ENCODE measurements at regions not wholly inside any gene's neighbourhood (a gene's known extent, or its start where the extent isn't known, plus 50 kb on each side); places are given as distances from the start of the nearest gene placed in this dataset.

- TF ChIP-seq ZNF425 (CRISPR knock-in tag; conservative IDR thresholded peaks at IDR 0.05), result no peak
- TF ChIP-seq NR3C1 (CRISPR knock-in tag; conservative IDR thresholded peaks at IDR 0.05; ENCODE audit: low read depth), result no peak
Observed at GRCh38 chr1:56339786-56340465, 239.4 kb downstream of the PLPP3 start (continued).

- no peak for TF ChIP-seq ZNF416 (CRISPR knock-in tag; IDR thresholded peaks at IDR 0.05)
- no peak for TF ChIP-seq TCF7 (CRISPR knock-in tag; IDR thresholded peaks at IDR 0.05; ENCODE audit: low read depth)
- TF ChIP-seq NR1H2 (CRISPR knock-in tag; IDR thresholded peaks at IDR 0.05), result no peak
- no peak for TF ChIP-seq ZMAT4 (CRISPR knock-in tag; IDR thresholded peaks at IDR 0.05)
- TF ChIP-seq ZNF423 (CRISPR knock-in tag; IDR thresholded peaks at IDR 0.05), result no peak
- TF ChIP-seq USF2 (CRISPR knock-in tag; IDR thresholded peaks at IDR 0.05), result no peak
- TF ChIP-seq TP53 (CRISPR knock-in tag; IDR thresholded peaks at IDR 0.05), result no peak
- no peak for TF ChIP-seq E2F4 (CRISPR knock-in tag; IDR thresholded peaks at IDR 0.05; ENCODE audit: borderline replicate concordance, low read depth)
- no peak for TF ChIP-seq ZNF281 (CRISPR knock-in tag; IDR thresholded peaks at IDR 0.05)
- no peak for TF ChIP-seq NR3C1 (CRISPR knock-in tag; conservative IDR thresholded peaks at IDR 0.05; ENCODE audit: low read depth)
- no peak for TF ChIP-seq NR2C2 (CRISPR knock-in tag; IDR thresholded peaks at IDR 0.05)
- TF ChIP-seq NFE2L1 (CRISPR knock-in tag; IDR thresholded peaks at IDR 0.05), result no peak
- TF ChIP-seq CREM (CRISPR knock-in tag; IDR thresholded peaks at IDR 0.05), result no peak
- TF ChIP-seq CTCF (IDR thresholded peaks at IDR 0.05), result no peak
- no peak for TF ChIP-seq JAZF1 (CRISPR knock-in tag; IDR thresholded peaks at IDR 0.05)
- TF ChIP-seq MXD4 (CRISPR knock-in tag; IDR thresholded peaks at IDR 0.05; ENCODE audit: borderline replicate concordance), result no peak
- ChIA-PET POLR2A (no interaction called here), CTCF (no interaction called here)
- Mint-ChIP-seq H3K27me3 (ENCODE audit: low read depth) (no peaks in the 10 kb centered on the region), H3K36me3 (peaks cover 3% of the 10 kb centered on the region), H3K9me3 (peaks cover 16% of the 10 kb centered on the region), H3K27ac (no peak overlapping the region), H3K4me3 (no peak overlapping the region), H3K4me1 (no peaks in the 10 kb centered on the region)
- ATAC-seq (no peak), DNase-seq (ENCODE audit: low spot score) (no peak)
Observed at GRCh38 chr1:56339093-56339492, 240.3 kb downstream of the PLPP3 start.
